Hepatocyte (in vitro differentiated cells): ENCODE measurements at regions not wholly inside any gene's neighbourhood (a gene's known extent, or its start where the extent isn't known, plus 50 kb on each side); places are given as distances from the start of the nearest gene placed in this dataset.

Experiments
- DNase-seq: peaks from one replicate; pipeline ENCODE4 v3.0.0-alpha.2; 2016; ENCODE audit warnings: low spot score
- H2AFZ ChIP-seq: fragments of 200-600 bp; sonication (generic); 2 replicates; pipeline ENCODE4 v1.6.0; 2016; ENCODE audit warnings: antibody characterized with exemption, mild to moderate bottlenecking
- H3K27ac ChIP-seq: fragments of 200-600 bp; sonication (generic); 2 replicates; pipeline ENCODE4 v1.5.1; 2016; ENCODE audit warnings: mild to moderate bottlenecking
- H3K27me3 ChIP-seq: fragments of 200-600 bp; sonication (generic); 2 replicates; pipeline ENCODE4 v1.6.1; 2016
- H3K36me3 ChIP-seq: fragments of 200-600 bp; sonication (generic); replicated peaks from 2 replicates; pipeline ENCODE4 v1.5.1; 2016; ENCODE audit warnings: low read depth; ENCODE audit not compliant: insufficient read depth
- H3K4me1 ChIP-seq: fragments of 200-600 bp; sonication (generic); 2 replicates; pipeline ENCODE4 v1.5.1; 2016; ENCODE audit warnings: mild to moderate bottlenecking, moderate library complexity; ENCODE audit not compliant: insufficient read depth
- H3K4me2 ChIP-seq: fragments of 200-600 bp; sonication (generic); 2 replicates; pipeline ENCODE4 v1.6.0; 2016
- H3K4me3 ChIP-seq: fragments of 200-600 bp; sonication (generic); 2 replicates; pipeline ENCODE4 v1.5.1; 2016; ENCODE audit warnings: mild to moderate bottlenecking
- H3K79me2 ChIP-seq: fragments of 200-600 bp; sonication (generic); 2 replicates; pipeline ENCODE4 v1.6.0; 2017; ENCODE audit warnings: mild to moderate bottlenecking
- H3K9me2 ChIP-seq: fragments of 200-600 bp; sonication (generic); replicated peaks from 2 replicates; pipeline ENCODE4 v1.6.0; 2017; ENCODE audit warnings: mild to moderate bottlenecking; ENCODE audit not compliant: insufficient read depth
- H3K9me3 ChIP-seq: fragments of 200-600 bp; sonication (generic); 2 replicates; pipeline ENCODE4 v1.5.1; 2016; ENCODE audit warnings: low read depth, mild to moderate bottlenecking
- H4K20me1 ChIP-seq: fragments of 200-600 bp; sonication (generic); 2 replicates; pipeline ENCODE4 v1.6.0; 2016; ENCODE audit warnings: mild to moderate bottlenecking; ENCODE audit not compliant: insufficient read depth, poor library complexity, severe bottlenecking
- CTCF ChIP-seq: fragments of 200-600 bp; sonication (generic); IDR thresholded peaks from 2 replicates; pipeline ENCODE4 v1.5.1; 2016; ENCODE audit warnings: antibody characterized with exemption, mild to moderate bottlenecking; ENCODE audit not compliant: poor library complexity
- EZH2 ChIP-seq: fragments of 200-600 bp; sonication (generic); IDR thresholded peaks from 2 replicates; pipeline ENCODE4 v1.6.1; 2016; ENCODE audit warnings: antibody characterized with exemption, mild to moderate bottlenecking, borderline replicate concordance
- EZH2phosphoT487 ChIP-seq: fragments of 200-600 bp; sonication (generic); IDR thresholded peaks from one replicate; pipeline ENCODE4 v1.6.1; 2018; ENCODE audit warnings: antibody characterized with exemption, mild to moderate bottlenecking, low read depth, moderate library complexity; ENCODE audit not compliant: unreplicated experiment, severe bottlenecking
- WGBS: methylation state at CpG from one replicate; pipeline ENCODE4 v1.1.6; 2016; ENCODE audit warnings: low lambda C conversion rate; ENCODE audit errors: missing lambda C conversion rate; 5-methylcytosine and 5-hydroxymethylcytosine counted together

- 95% methylated on average over 4 of the region's 4 CpGs for WGBS
- H3K27ac ChIP-seq: no peak overlapping the region
- no peaks in the 10 kb centered on the region for H3K27me3 ChIP-seq
- no peaks in the 10 kb centered on the region for H3K9me2 ChIP-seq
- no peaks in the 10 kb centered on the region for H3K79me2 ChIP-seq
- H3K36me3 ChIP-seq: no peaks in the 10 kb centered on the region
- H2AFZ ChIP-seq: no peak overlapping the region
- H3K4me3 ChIP-seq: no peak overlapping the region
- no peaks in the 10 kb centered on the region for H4K20me1 ChIP-seq
- TF ChIP-seq CTCF: no peak
- no peak for TF ChIP-seq EZH2phosphoT487
- no peak for TF ChIP-seq EZH2
- H3K9me3 ChIP-seq: no peaks in the 10 kb centered on the region
- no peak for DNase-seq
- no peak overlapping the region for H3K4me2 ChIP-seq
- H3K4me1 ChIP-seq: no peaks in the 10 kb centered on the region
These were observed 156.4 kb upstream of the SYNCRIP start for GRCh38 chr6:85798931-85799652.

GRCh38 chr6:85797993-85798392 lies 155.3 kb upstream of the SYNCRIP start:
- Histone ChIP-seq H2AFZ (no peak overlapping the region), H3K9me2 (no peaks in the 10 kb centered on the region), H3K4me3 (no peak overlapping the region), H3K4me2 (no peak overlapping the region), H3K36me3 (no peaks in the 10 kb centered on the region), H3K79me2 (no peaks in the 10 kb centered on the region), H3K27me3 (no peaks in the 10 kb centered on the region), H3K27ac (no peak overlapping the region), H3K4me1 (no peaks in the 10 kb centered on the region), H4K20me1 (no peaks in the 10 kb centered on the region), H3K9me3 (no peaks in the 10 kb centered on the region)
- TF ChIP-seq CTCF (no peak), EZH2 (no peak), EZH2phosphoT487 (no peak)
- no peak for DNase-seq
- WGBS: 83% methylated on average over 2 of the region's 2 CpGs

- H3K36me3 ChIP-seq: no peaks in the 10 kb centered on the region
- no peak overlapping the region for H3K27ac ChIP-seq
- H3K27me3 ChIP-seq: no peaks in the 10 kb centered on the region
- no peak overlapping the region for H3K4me3 ChIP-seq
- H2AFZ ChIP-seq: no peak overlapping the region
- no peak for DNase-seq
- no peaks in the 10 kb centered on the region for H4K20me1 ChIP-seq
- TF ChIP-seq CTCF (no peak), EZH2 (no peak), EZH2phosphoT487 (no peak)
- H3K9me3 ChIP-seq: no peaks in the 10 kb centered on the region
- no peaks in the 10 kb centered on the region for H3K79me2 ChIP-seq
- H3K4me2 ChIP-seq: no peak overlapping the region
- H3K9me2 ChIP-seq: no peaks in the 10 kb centered on the region
- H3K4me1 ChIP-seq: no peaks in the 10 kb centered on the region
These were observed 153.3 kb upstream of the SYNCRIP start for GRCh38 chr6:85795945-85796344.
